ENCODE measurements at regions not wholly inside any gene's neighbourhood (a gene's known extent, or its start where the extent isn't known, plus 50 kb on each side); places are given as distances from the start of the nearest gene placed in this dataset.

GRCh38 chr16:19948186-19949104 is 63.8 kb upstream of the GPRC5B start:
- H3K4me2 ChIP-seq (ENCODE audit: insufficient read depth, low read length) = no peak overlapping the region
- TF ChIP-seq POLR2A (IDR thresholded peaks at IDR 0.05; ENCODE audit: low read depth, low read length) (no peak), CTCF (IDR thresholded peaks at IDR 0.05; ENCODE audit: extremely low read depth in 1 of 2, insufficient read depth in 1 of 2, low read depth in 1 of 2, low read length in 2 of 2) (no peak), MYC (IDR thresholded peaks at IDR 0.05; ENCODE audit: low read depth, low read length) (no peak), FOS (IDR thresholded peaks at IDR 0.05; ENCODE audit: borderline replicate concordance, insufficient read depth, low read length) (no peak), EZH2 (IDR thresholded peaks at IDR 0.05; ENCODE audit: borderline replicate concordance, low read depth, low read length, severe bottlenecking) (no peak), MAX (IDR thresholded peaks at IDR 0.05; ENCODE audit: insufficient read depth, insufficient read length) (no peak), GATA2 (IDR thresholded peaks at IDR 0.05; ENCODE audit: insufficient read depth, insufficient read length, low read depth, low read length) (no peak), POLR2AphosphoS5 (IDR thresholded peaks at IDR 0.05; ENCODE audit: insufficient read depth, low read depth, low read length) (no peak), JUN (IDR thresholded peaks at IDR 0.05; ENCODE audit: borderline replicate concordance, insufficient read depth, insufficient read length, low read depth) (no peak)
- H3K27ac ChIP-seq (ENCODE audit: insufficient read depth, low read depth, low read length) = no peak overlapping the region
- H2AFZ ChIP-seq (ENCODE audit: low read depth, low read length) = no peak overlapping the region
- no peaks in the 10 kb centered on the region for H4K20me1 ChIP-seq (replicated peaks; ENCODE audit: control insufficient read depth, extremely low read depth, insufficient read depth, low read length)
- ChIA-PET CTCF (no interaction called here), POLR2A (no interaction called here)
- FAIRE-seq (no peak), DNase-seq (ENCODE audit: low read depth, low spot score) (no peak)
- no peaks in the 10 kb centered on the region for H3K9me1 ChIP-seq (replicated peaks; ENCODE audit: control insufficient read depth, extremely low read depth, insufficient read depth, low read length)
- no TSS peak for BruUV-seq (replicated peaks)
- dilution Hi-C loops (cut with MboI; ENCODE audit: extremely low pct_ligation_motif_present, low sequenced_read_pairs) = no loop called here
- H3K9me3 ChIP-seq (replicated peaks; ENCODE audit: control insufficient read depth, insufficient read depth, low read length) = no peaks in the 10 kb centered on the region
- intact Hi-C loops (cut with micrococcal nuclease) = no loop called here
- no peak overlapping the region for H3K9ac ChIP-seq (replicated peaks; ENCODE audit: extremely low read depth, insufficient read depth, low read length)
- H3K79me2 ChIP-seq (ENCODE audit: control insufficient read depth, insufficient read depth, low read length) = no peaks in the 10 kb centered on the region
- H3K4me3 ChIP-seq (replicated peaks in 1 of 3; ENCODE audit: insufficient read depth in 1 of 3, low read depth in 1 of 3, low read length in 3 of 3) = no peak overlapping the region
- H3K27me3 ChIP-seq (ENCODE audit: control insufficient read depth in 2 of 2, insufficient read depth in 2 of 2, low read length in 2 of 2) = no peaks in the 10 kb centered on the region
- no peaks in the 10 kb centered on the region for H3K36me3 ChIP-seq (ENCODE audit: control insufficient read depth in 2 of 2, extremely low read depth in 1 of 2, insufficient read depth in 2 of 2, low read length in 2 of 2)
- no peaks in the 10 kb centered on the region for H3K4me1 ChIP-seq (ENCODE audit: control insufficient read depth, extremely low read depth, insufficient read depth, low read length)

Data from endothelial cell of umbilical vein (primary cell).